ENCODE measurements at regions not wholly inside any gene's neighbourhood (a gene's known extent, or its start where the extent isn't known, plus 50 kb on each side); places are given as distances from the start of the nearest gene placed in this dataset.
A peak's percentile ranks its signal among the peaks of the same experiment; 100 is the strongest.

DNA sequence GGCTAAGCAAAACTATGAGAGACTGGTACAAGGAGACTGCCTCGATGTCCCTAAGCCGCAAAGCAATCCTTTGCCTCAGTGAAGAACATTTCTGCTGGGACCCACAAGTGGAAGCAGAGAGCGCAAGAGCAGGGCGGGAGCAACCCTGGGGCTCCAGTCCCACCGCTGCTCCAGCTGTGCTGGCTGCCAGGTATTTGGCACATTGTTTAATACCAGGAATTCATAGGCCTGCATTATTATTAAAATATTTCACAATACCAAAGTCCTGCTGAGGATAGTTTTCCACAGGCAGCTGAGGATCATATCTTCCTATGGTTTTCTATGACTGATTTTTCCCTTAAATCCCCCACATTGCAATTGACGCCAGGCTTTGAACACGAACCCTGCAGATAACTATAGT lies 163.5 kb upstream of the TLL1 start:
- 68% methylated on average over 7 of the region's 7 CpGs for WGBS
- H3K9ac ChIP-seq (ENCODE audit: low read depth in 1 of 2, low read length in 2 of 2) = no peak overlapping the region
- no peak for DNase-seq (ENCODE audit: low spot score)

More for the DNA sequence above, 163.5 kb upstream of the TLL1 start:
- Histone ChIP-seq H3K4me1 (ENCODE audit: control insufficient read depth in 4 of 4, insufficient read depth in 4 of 4, low read length in 3 of 4) (peaks cover 8 to 30% (median 24%) of the 10 kb centered on the region in 4 donors), H3K9me3 (ENCODE audit: control insufficient read depth in 4 of 4, low read length in 3 of 4) (no peaks in the 10 kb centered on the region), H3K36me3 (ENCODE audit: control insufficient read depth in 4 of 4, insufficient read depth in 3 of 4, low read depth in 1 of 4, low read length in 3 of 4) (no peaks in the 10 kb centered on the region), H3K4me3 (ENCODE audit: low read depth in 1 of 3, low read length in 3 of 3) (no peak overlapping the region), H3K27ac (ENCODE audit: low read depth in 1 of 2, low read length in 2 of 2) (peak overlapping the region; percentile 1 to 38), H3K27me3 (ENCODE audit: control insufficient read depth in 4 of 4, insufficient read depth in 4 of 4, low read length in 3 of 4) (no peaks in the 10 kb centered on the region)
- TF ChIP-seq HNF4A (conservative IDR thresholded peaks at IDR 0.05) (no peak), HNF4G (IDR thresholded peaks at IDR 0.05) (no peak), FOXA1 (IDR thresholded peaks at IDR 0.05) (no peak), GABPA (IDR thresholded peaks at IDR 0.05 in 1 of 2, conservative IDR thresholded peaks at IDR 0.05 in 1 of 2) (no peak), RAD21 (IDR thresholded peaks at IDR 0.05) (no peak), NR2F2 (IDR thresholded peaks at IDR 0.05) (no peak), SP1 (IDR thresholded peaks at IDR 0.05) (no peak), FOXA2 (IDR thresholded peaks at IDR 0.05) (no peak), RXRA (IDR thresholded peaks at IDR 0.05) (no peak), JUND (IDR thresholded peaks at IDR 0.05) (no peak), YY1 (IDR thresholded peaks at IDR 0.05) (no peak)
- TF ChIP-seq, protein P1, sequence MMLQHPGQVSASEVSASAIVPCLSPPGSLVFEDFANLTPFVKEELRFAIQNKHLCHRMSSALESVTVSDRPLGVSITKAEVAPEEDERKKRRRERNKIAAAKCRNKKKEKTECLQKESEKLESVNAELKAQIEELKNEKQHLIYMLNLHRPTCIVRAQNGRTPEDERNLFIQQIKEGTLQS (IDR thresholded peaks at IDR 0.05) = no peak
- TF ChIP-seq, protein P2, sequence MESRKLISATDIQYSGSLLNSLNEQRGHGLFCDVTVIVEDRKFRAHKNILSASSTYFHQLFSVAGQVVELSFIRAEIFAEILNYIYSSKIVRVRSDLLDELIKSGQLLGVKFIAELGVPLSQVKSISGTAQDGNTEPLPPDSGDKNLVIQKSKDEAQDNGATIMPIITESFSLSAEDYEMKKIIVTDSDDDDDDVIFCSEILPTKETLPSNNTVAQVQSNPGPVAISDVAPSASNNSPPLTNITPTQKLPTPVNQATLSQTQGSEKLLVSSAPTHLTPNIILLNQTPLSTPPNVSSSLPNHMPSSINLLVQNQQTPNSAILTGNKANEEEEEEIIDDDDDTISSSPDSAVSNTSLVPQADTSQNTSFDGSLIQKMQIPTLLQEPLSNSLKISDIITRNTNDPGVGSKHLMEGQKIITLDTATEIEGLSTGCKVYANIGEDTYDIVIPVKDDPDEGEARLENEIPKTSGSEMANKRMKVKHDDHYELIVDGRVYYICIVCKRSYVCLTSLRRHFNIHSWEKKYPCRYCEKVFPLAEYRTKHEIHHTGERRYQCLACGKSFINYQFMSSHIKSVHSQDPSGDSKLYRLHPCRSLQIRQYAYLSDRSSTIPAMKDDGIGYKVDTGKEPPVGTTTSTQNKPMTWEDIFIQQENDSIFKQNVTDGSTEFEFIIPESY (IDR thresholded peaks at IDR 0.05) = no peak
- TF ChIP-seq, protein P3, sequence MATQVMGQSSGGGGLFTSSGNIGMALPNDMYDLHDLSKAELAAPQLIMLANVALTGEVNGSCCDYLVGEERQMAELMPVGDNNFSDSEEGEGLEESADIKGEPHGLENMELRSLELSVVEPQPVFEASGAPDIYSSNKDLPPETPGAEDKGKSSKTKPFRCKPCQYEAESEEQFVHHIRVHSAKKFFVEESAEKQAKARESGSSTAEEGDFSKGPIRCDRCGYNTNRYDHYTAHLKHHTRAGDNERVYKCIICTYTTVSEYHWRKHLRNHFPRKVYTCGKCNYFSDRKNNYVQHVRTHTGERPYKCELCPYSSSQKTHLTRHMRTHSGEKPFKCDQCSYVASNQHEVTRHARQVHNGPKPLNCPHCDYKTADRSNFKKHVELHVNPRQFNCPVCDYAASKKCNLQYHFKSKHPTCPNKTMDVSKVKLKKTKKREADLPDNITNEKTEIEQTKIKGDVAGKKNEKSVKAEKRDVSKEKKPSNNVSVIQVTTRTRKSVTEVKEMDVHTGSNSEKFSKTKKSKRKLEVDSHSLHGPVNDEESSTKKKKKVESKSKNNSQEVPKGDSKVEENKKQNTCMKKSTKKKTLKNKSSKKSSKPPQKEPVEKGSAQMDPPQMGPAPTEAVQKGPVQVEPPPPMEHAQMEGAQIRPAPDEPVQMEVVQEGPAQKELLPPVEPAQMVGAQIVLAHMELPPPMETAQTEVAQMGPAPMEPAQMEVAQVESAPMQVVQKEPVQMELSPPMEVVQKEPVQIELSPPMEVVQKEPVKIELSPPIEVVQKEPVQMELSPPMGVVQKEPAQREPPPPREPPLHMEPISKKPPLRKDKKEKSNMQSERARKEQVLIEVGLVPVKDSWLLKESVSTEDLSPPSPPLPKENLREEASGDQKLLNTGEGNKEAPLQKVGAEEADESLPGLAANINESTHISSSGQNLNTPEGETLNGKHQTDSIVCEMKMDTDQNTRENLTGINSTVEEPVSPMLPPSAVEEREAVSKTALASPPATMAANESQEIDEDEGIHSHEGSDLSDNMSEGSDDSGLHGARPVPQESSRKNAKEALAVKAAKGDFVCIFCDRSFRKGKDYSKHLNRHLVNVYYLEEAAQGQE (IDR thresholded peaks at IDR 0.05) = no peak
- TF ChIP-seq, protein P4, sequence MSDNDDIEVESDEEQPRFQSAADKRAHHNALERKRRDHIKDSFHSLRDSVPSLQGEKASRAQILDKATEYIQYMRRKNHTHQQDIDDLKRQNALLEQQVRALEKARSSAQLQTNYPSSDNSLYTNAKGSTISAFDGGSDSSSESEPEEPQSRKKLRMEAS (IDR thresholded peaks at IDR 0.05) = no peak
- TF ChIP-seq, protein P5, sequence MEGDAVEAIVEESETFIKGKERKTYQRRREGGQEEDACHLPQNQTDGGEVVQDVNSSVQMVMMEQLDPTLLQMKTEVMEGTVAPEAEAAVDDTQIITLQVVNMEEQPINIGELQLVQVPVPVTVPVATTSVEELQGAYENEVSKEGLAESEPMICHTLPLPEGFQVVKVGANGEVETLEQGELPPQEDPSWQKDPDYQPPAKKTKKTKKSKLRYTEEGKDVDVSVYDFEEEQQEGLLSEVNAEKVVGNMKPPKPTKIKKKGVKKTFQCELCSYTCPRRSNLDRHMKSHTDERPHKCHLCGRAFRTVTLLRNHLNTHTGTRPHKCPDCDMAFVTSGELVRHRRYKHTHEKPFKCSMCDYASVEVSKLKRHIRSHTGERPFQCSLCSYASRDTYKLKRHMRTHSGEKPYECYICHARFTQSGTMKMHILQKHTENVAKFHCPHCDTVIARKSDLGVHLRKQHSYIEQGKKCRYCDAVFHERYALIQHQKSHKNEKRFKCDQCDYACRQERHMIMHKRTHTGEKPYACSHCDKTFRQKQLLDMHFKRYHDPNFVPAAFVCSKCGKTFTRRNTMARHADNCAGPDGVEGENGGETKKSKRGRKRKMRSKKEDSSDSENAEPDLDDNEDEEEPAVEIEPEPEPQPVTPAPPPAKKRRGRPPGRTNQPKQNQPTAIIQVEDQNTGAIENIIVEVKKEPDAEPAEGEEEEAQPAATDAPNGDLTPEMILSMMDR (IDR thresholded peaks at IDR 0.05; ENCODE audit: low read depth, low read length, missing input control) = no peak
